HG03064 (cell line): ENCODE measurements at regions not wholly inside any gene's neighbourhood (a gene's known extent, or its start where the extent isn't known, plus 50 kb on each side); places are given as distances from the start of the nearest gene placed in this dataset.
"Not testable (repeated sequence)": the region's sequence is repeated elsewhere in the genome, so short reads cannot be mapped to it uniquely, and the experiment has no call there.

Experiments used
- ATAC-seq: cut with Tn5 transposase; IDR thresholded peaks from one replicate; pipeline ENCODE4 v1.9.1; 2021; ENCODE audit warnings: low read depth; ENCODE audit not compliant: unreplicated experiment

GRCh38 chr4:14903321-14903720 lies 99.0 kb upstream of the CPEB2 start:
- no peak for ATAC-seq

GRCh38 chr4:14906805-14907204 lies 95.5 kb upstream of the CPEB2 start:
- no peak for ATAC-seq

- ATAC-seq: no peak
These were observed 93.6 kb upstream of the CPEB2 start for GRCh38 chr4:14908635-14909034.

GRCh38 chr4:14910411-14910810 lies 91.9 kb upstream of the CPEB2 start:
- no peak for ATAC-seq

GRCh38 chr4:14912426-14912825 lies 89.9 kb upstream of the CPEB2 start:
- ATAC-seq: no peak

- no peak for ATAC-seq
These were observed 87.3 kb upstream of the CPEB2 start for GRCh38 chr4:14915018-14915417.

- ATAC-seq: no peak
These were observed 85.6 kb upstream of the CPEB2 start for GRCh38 chr4:14916554-14917297.

GRCh38 chr4:14917298-14917633 lies 85.0 kb upstream of the CPEB2 start:
- ATAC-seq: no peak

GRCh38 chr4:14918336-14918735 lies 83.9 kb upstream of the CPEB2 start:
- ATAC-seq: no peak

GRCh38 chr4:14919785-14920184 lies 82.5 kb upstream of the CPEB2 start:
- ATAC-seq: no peak

GRCh38 chr4:14920237-14920636 lies 82.0 kb upstream of the CPEB2 start:
- no peak for ATAC-seq

GRCh38 chr4:14920759-14921320 lies 81.4 kb upstream of the CPEB2 start:
- no peak for ATAC-seq

GRCh38 chr4:14921781-14922180 lies 80.5 kb upstream of the CPEB2 start:
- ATAC-seq: not testable (repeated sequence)

- ATAC-seq: no peak
These were observed 78.0 kb upstream of the CPEB2 start for GRCh38 chr4:14924076-14924811.

- ATAC-seq: no peak
These were observed 77.4 kb upstream of the CPEB2 start for GRCh38 chr4:14924812-14925344.

GRCh38 chr4:14925471-14925870 lies 76.8 kb upstream of the CPEB2 start:
- ATAC-seq: no peak

GRCh38 chr4:14926368-14926767 lies 75.9 kb upstream of the CPEB2 start:
- ATAC-seq: no peak

GRCh38 chr4:14928035-14928434 lies 74.2 kb upstream of the CPEB2 start:
- no peak for ATAC-seq

- ATAC-seq: no peak
These were observed 72.6 kb upstream of the CPEB2 start for GRCh38 chr4:14929669-14930068.

- no peak for ATAC-seq
These were observed 67.4 kb upstream of the CPEB2 start for GRCh38 chr4:14934704-14935390.

GRCh38 chr4:14943749-14944148 lies 58.5 kb upstream of the CPEB2 start:
- ATAC-seq: no peak
